Psoas muscle (tissue), 7 donors: ENCODE measurements at regions not wholly inside any gene's neighbourhood (a gene's known extent, or its start where the extent isn't known, plus 50 kb on each side); places are given as distances from the start of the nearest gene placed in this dataset.

Experiments used
- ATAC-seq, 4 donors: fragments of 200-7000 bp; cut with Tn5 transposase; one replicate each; pipeline ENCODE4 v1.9.1; 2020; ENCODE audit warnings: moderate library complexity in 3 of 4, mild to moderate bottlenecking in 2 of 4
- DNase-seq, 2 donors: peaks; one replicate each; pipeline ENCODE4 v3.0.0-alpha.2; 2020
- H3K27ac ChIP-seq: fragments of 200-600 bp; one replicate; pipeline ENCODE4 v1.8.0; 2022
- H3K27me3 ChIP-seq, 3 donors: fragments of 200-600 bp in 1 of 3; one replicate each; pipeline versions ENCODE4 v1.6.1 to v1.8.0; 2013 to 2022; ENCODE audit warnings: low read length in 2 of 3, mild to moderate bottlenecking in 2 of 3, moderate library complexity in 1 of 3; ENCODE audit not compliant: insufficient read depth in 3 of 3
- H3K36me3 ChIP-seq, 2 donors: fragments of 200-600 bp in 1 of 2; one replicate each; pipeline versions ENCODE4 v1.6.1 to v1.8.0; 2013 to 2022; ENCODE audit warnings: low read depth in 1 of 2, mild to moderate bottlenecking in 1 of 2, moderate library complexity in 1 of 2; ENCODE audit not compliant: insufficient read depth in 1 of 2
- H3K4me1 ChIP-seq: fragments of 200-600 bp; one replicate; pipeline ENCODE4 v1.8.0; 2022
- H3K4me3 ChIP-seq: fragments of 200-600 bp; one replicate; pipeline ENCODE4 v1.8.0; 2022; ENCODE audit warnings: mild to moderate bottlenecking
- H3K9me3 ChIP-seq: fragments of 200-600 bp; one replicate; pipeline ENCODE4 v1.8.0; 2022
- WGBS, 3 donors: extraction: QIAGEN DNeasy Blood & Tissue Kit; methylation state at CpG; one replicate each; pipeline versions ENCODE4 v1.1.6 to v1.1.7; 2013; 5-methylcytosine and 5-hydroxymethylcytosine counted together
- intact Hi-C, 2 donors: fragments of 100-400 bp; cut with DNase I; formaldehyde crosslinking; loops; one replicate each; pipeline versions ENCODE4 v1.11.0 to v1.14.2; 2022
- TF ChIP-seq, protein P1 (sequence below): fragments of 200-600 bp; IDR thresholded peaks from one replicate; pipeline ENCODE4 v1.8.0; 2022; ENCODE audit warnings: antibody characterized with exemption
- donor health status: healthy with polysubstance abuse.
- donor health status: DM: no; HTN: no; CAD: no; lungs with moderate emphysema.
- donor health status: Bipolar disorder and iron deficiency.
- donor health status: healthy.
- donor health status: DM: yes; HTN: yes; CAD: no.
- donor health status: DM: no; HTN: no; CAD: no.
- donor health status: DM: yes; HTN: yes; CAD: no.

DNA sequence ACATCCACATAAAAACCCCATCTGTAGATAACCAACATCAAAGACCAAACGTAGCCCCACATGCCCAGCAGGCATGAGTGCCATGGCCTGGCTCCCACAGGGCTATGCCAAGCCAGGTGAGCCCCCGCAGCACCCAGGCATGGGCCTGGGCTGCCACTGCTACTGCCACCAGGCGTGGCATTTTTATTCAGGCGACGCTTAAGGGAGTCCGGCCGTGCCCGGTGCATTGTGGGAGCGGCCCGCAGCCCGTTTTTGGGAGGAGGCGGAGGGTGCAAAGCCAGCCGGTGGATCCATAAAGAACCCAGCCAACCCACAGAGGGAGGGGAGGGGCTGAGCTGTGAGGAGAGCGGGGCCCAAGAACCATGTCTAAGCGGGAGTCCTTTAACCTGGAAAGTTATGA lies 83.6 kb downstream of the XIST start:
- ATAC-seq: no peak
- Histone ChIP-seq H3K27ac (no peak overlapping the region), H3K36me3 (no peaks in the 10 kb centered on the region), H3K4me1 (no peaks in the 10 kb centered on the region), H3K4me3 (no peak overlapping the region), H3K9me3 (no peaks in the 10 kb centered on the region), H3K27me3 (peaks cover 0 to 48% (median 0%) of the 10 kb centered on the region in 3 donors)
- TF ChIP-seq, protein P1, sequence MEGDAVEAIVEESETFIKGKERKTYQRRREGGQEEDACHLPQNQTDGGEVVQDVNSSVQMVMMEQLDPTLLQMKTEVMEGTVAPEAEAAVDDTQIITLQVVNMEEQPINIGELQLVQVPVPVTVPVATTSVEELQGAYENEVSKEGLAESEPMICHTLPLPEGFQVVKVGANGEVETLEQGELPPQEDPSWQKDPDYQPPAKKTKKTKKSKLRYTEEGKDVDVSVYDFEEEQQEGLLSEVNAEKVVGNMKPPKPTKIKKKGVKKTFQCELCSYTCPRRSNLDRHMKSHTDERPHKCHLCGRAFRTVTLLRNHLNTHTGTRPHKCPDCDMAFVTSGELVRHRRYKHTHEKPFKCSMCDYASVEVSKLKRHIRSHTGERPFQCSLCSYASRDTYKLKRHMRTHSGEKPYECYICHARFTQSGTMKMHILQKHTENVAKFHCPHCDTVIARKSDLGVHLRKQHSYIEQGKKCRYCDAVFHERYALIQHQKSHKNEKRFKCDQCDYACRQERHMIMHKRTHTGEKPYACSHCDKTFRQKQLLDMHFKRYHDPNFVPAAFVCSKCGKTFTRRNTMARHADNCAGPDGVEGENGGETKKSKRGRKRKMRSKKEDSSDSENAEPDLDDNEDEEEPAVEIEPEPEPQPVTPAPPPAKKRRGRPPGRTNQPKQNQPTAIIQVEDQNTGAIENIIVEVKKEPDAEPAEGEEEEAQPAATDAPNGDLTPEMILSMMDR: no peak
- DNase-seq: no peak
- intact Hi-C loops: no loop called here
- 86 to 90% (median 90%) methylated on average over 15 of the region's 15 CpGs for WGBS, 3 donors

GRCh38 chrX:73768160-73768559 lies 84.4 kb downstream of the XIST start:
- TF ChIP-seq, protein P1: no peak
- no peaks in the 10 kb centered on the region for H3K4me1 ChIP-seq
- no peaks in the 10 kb centered on the region for H3K9me3 ChIP-seq
- ATAC-seq (no peak), DNase-seq (no peak)
- intact Hi-C loops: no loop called here
- peaks cover 0 to 50% (median 0%) of the 10 kb centered on the region in 3 donors for H3K27me3 ChIP-seq
- 63 to 69% (median 66%) methylated on average over 7 of the region's 7 CpGs for WGBS, 3 donors
- no peak overlapping the region for H3K4me3 ChIP-seq
- H3K27ac ChIP-seq: no peak overlapping the region
- H3K36me3 ChIP-seq: no peaks in the 10 kb centered on the region

GRCh38 chrX:73767017-73767416 lies 85.5 kb downstream of the XIST start:
- intact Hi-C loops: no loop called here
- Histone ChIP-seq H3K36me3 (no peaks in the 10 kb centered on the region), H3K4me3 (no peak overlapping the region), H3K9me3 (no peaks in the 10 kb centered on the region), H3K4me1 (no peaks in the 10 kb centered on the region), H3K27me3 (peaks cover 0 to 53% (median 0%) of the 10 kb centered on the region in 3 donors), H3K27ac (no peak overlapping the region)
- DNase-seq (no peak), ATAC-seq (no peak)
- TF ChIP-seq, protein P1: no peak

DNA sequence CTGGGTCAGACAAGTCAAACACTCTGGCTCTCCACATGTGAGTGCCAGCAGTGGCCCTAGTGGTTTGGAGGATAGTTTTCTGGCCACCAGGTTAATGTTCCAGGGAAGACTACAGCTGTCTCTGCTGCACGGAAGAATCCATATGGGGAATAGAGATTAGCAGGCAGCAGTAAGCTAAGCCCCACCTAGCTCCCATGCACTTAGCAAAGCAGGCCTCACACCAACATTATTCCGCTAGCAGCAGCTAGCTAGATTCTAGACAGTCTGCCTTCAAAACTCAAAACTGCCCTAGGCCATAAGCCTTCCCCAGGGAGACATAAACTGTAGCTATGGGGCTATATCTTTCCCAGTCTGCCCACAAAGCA lies 86.1 kb downstream of the XIST start:
- 47 to 66% (median 48%) methylated on average over 2 of the region's 2 CpGs for whole genome bisulfite sequencing, 3 donors
- TF ChIP-seq, protein P1: no peak
- Histone ChIP-seq H3K4me3 (no peak overlapping the region), H3K4me1 (no peaks in the 10 kb centered on the region), H3K27ac (no peak overlapping the region), H3K36me3 (no peaks in the 10 kb centered on the region), H3K9me3 (no peaks in the 10 kb centered on the region), H3K27me3 (peaks cover 0 to 54% (median 0%) of the 10 kb centered on the region in 3 donors)
- no peak for ATAC-seq
- intact Hi-C loops: no loop called here
- DNase-seq: no peak

DNA sequence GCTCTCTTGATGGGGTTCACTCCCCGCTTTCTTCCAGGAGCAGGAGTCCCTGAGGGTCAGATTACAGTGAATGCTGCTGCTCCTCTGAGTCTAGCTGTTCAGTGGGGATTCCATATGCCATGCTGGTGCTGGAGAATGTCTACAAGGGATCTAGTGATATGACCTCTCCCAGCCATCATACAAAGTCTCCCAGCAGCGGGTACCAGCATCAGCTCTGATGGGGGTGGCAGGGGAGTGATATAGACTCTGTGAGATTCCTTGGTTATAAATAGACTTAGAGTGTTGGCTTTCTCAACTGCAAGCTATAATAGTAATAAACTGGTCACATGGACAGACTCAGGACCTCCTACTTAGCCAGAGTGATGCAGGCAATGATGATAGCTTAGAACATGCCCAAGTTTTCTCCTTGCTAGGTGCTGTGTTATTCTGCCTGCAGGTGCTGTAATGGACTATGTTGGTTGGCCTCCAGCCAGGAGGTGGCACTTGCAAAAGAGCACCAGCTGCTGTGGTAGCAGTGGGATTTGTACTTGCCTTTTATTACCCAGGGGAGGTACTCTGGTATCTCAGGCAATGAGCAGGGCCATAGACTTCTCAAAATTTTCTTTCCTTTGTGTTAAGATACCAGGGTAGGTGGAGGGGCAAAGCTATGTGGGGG lies 86.6 kb downstream of the XIST start:
- H3K27me3 ChIP-seq: peaks cover 0 to 54% (median 0%) of the 10 kb centered on the region in 3 donors
- TF ChIP-seq, protein P1: no peak
- DNase-seq (no peak), ATAC-seq (no peak)
- no peak overlapping the region for H3K27ac ChIP-seq
- 56 to 75% (median 69%) methylated on average over 2 of the region's 2 CpGs for WGBS, 3 donors
- no peaks in the 10 kb centered on the region for H3K36me3 ChIP-seq
- no peaks in the 10 kb centered on the region for H3K9me3 ChIP-seq
- H3K4me3 ChIP-seq: no peak overlapping the region
- H3K4me1 ChIP-seq: no peaks in the 10 kb centered on the region
- intact Hi-C loops: no loop called here
